Esophagus muscularis mucosa (tissue), 3 donors: ENCODE measurements at regions not wholly inside any gene's neighbourhood (a gene's known extent, or its start where the extent isn't known, plus 50 kb on each side); places are given as distances from the start of the nearest gene placed in this dataset.

Source experiments
- CTCF ChIP-seq, 3 experiments: fragments of 200-600 bp in 2 of 3; fragments of 450-650 bp in 1 of 3; sonication (generic) in 2 of 3; IDR thresholded peaks; one replicate each; pipeline ENCODE4 v1.5.1; 2017 to 2019; ENCODE audit warnings: antibody characterized with exemption in 3 of 3, mild to moderate bottlenecking in 2 of 3, moderate library complexity in 1 of 3
- POLR2A ChIP-seq: fragments of 450-650 bp; IDR thresholded peaks from one replicate; pipeline ENCODE4 v1.6.1; 2017; ENCODE audit warnings: antibody characterized with exemption, moderate library complexity, mild to moderate bottlenecking, low read depth

GRCh38 chr4:128653527-128654444, 155.7 kb upstream of the JADE1 start:
- TF ChIP-seq CTCF (IDR thresholded peaks at IDR 0.05) (no peak), POLR2A (no peak)
